GM23338 (cell line): ENCODE measurements at regions not wholly inside any gene's neighbourhood (a gene's known extent, or its start where the extent isn't known, plus 50 kb on each side); places are given as distances from the start of the nearest gene placed in this dataset.

Experiments
- ATAC-seq: fragments of 200-7000 bp; cut with Tn5 transposase; 3 replicates; pipeline ENCODE4 v1.9.1; 2020
- DNase-seq: peaks from one replicate; pipeline ENCODE4 v3.0.0-alpha.2; 2015; ENCODE audit warnings: low spot score
- H2AFZ ChIP-seq: fragments of 200-600 bp; sonication (generic); 2 replicates; pipeline ENCODE4 v1.8.0; 2016; ENCODE audit warnings: antibody characterized with exemption, mild to moderate bottlenecking, moderate library complexity
- H3F3A ChIP-seq: fragments of 200-600 bp; sonication (generic); replicated peaks from 2 replicates; pipeline ENCODE4 v1.8.0; 2017; ENCODE audit warnings: antibody characterized with exemption, mixed run types, low read depth
- H3K27ac ChIP-seq: fragments of 200-600 bp; sonication (generic); 2 replicates; pipeline ENCODE4 v1.6.1; 2016; ENCODE audit warnings: low read depth
- H3K27me3 ChIP-seq: fragments of 200-600 bp; sonication (generic); 2 replicates; pipeline ENCODE4 v1.8.0; 2016; ENCODE audit warnings: mild to moderate bottlenecking, mixed run types, moderate library complexity; ENCODE audit not compliant: insufficient read depth
- H3K36me3 ChIP-seq: fragments of 200-600 bp; sonication (generic); 2 replicates; pipeline ENCODE4 v1.8.0; 2016; ENCODE audit warnings: mild to moderate bottlenecking; ENCODE audit not compliant: insufficient read depth
- H3K4me1 ChIP-seq: fragments of 200-600 bp; sonication (generic); 2 replicates; pipeline ENCODE4 v1.8.0; 2016; ENCODE audit warnings: mild to moderate bottlenecking, moderate library complexity; ENCODE audit not compliant: insufficient read depth
- H3K4me2 ChIP-seq: fragments of 200-600 bp; sonication (generic); 2 replicates; pipeline ENCODE4 v1.7.1; 2017; ENCODE audit warnings: mixed run types
- H3K4me3 ChIP-seq: fragments of 200-600 bp; sonication (generic); 2 replicates; pipeline ENCODE4 v1.6.1; 2016; ENCODE audit warnings: mixed run types
- H3K79me2 ChIP-seq: fragments of 200-600 bp; sonication (generic); replicated peaks from 2 replicates; pipeline ENCODE4 v1.8.0; 2017; ENCODE audit warnings: mild to moderate bottlenecking; ENCODE audit not compliant: insufficient read depth
- H3K9me2 ChIP-seq: fragments of 200-600 bp; sonication (generic); 2 replicates; pipeline ENCODE4 v1.8.0; 2017; ENCODE audit not compliant: insufficient read depth
- H4K20me1 ChIP-seq: fragments of 200-600 bp; sonication (generic); replicated peaks from 2 replicates; pipeline ENCODE4 v1.8.0; 2017; ENCODE audit warnings: mild to moderate bottlenecking; ENCODE audit not compliant: insufficient read depth
- H3K27ac Mint-ChIP-seq: 2 replicates; pipeline ENCODE4 v1.8.0; 2020; ENCODE audit warnings: inconsistent platforms, mild to moderate bottlenecking, moderate library complexity, mixed read lengths
- H3K27me3 Mint-ChIP-seq: 3 replicates; pipeline ENCODE4 v1.8.0; 2022; ENCODE audit warnings: low read depth, mild to moderate bottlenecking, moderate library complexity, mixed read lengths, inconsistent platforms; ENCODE audit not compliant: insufficient read depth, poor library complexity
- H3K36me3 Mint-ChIP-seq: 3 replicates; pipeline ENCODE4 v1.8.0; 2021; ENCODE audit warnings: low read depth, mild to moderate bottlenecking, inconsistent platforms, moderate library complexity, mixed read lengths
- H3K4me1 Mint-ChIP-seq: 3 replicates; pipeline ENCODE4 v1.8.0; 2020; ENCODE audit warnings: mild to moderate bottlenecking, inconsistent platforms, mixed read lengths
- H3K4me3 Mint-ChIP-seq: 3 replicates; pipeline ENCODE4 v1.8.0; 2021; ENCODE audit warnings: moderate library complexity, mild to moderate bottlenecking, inconsistent platforms, mixed read lengths
- H3K9me3 Mint-ChIP-seq: 3 replicates; pipeline ENCODE4 v1.8.0; 2020; ENCODE audit warnings: moderate library complexity, mild to moderate bottlenecking, inconsistent platforms, mixed read lengths
- CREB1 ChIP-seq: fragments of 250-450 bp; sonication (Bioruptor Pico); IDR thresholded peaks from 2 replicates; pipeline ENCODE4 v1.5.0; 2020; ENCODE audit warnings: low read depth, mild to moderate bottlenecking, moderate library complexity
- EZH2 ChIP-seq: fragments of 200-600 bp; sonication (generic); IDR thresholded peaks from one replicate; pipeline ENCODE4 v1.8.0; 2017; ENCODE audit warnings: antibody characterized with exemption, mild to moderate bottlenecking, low read depth; ENCODE audit not compliant: unreplicated experiment
- JUNB ChIP-seq: IDR thresholded peaks from one replicate; pipeline ENCODE4 v1.6.1; 2016; ENCODE audit warnings: antibody characterized with exemption; ENCODE audit not compliant: unreplicated experiment
- NANOG ChIP-seq: IDR thresholded peaks from 2 replicates; pipeline ENCODE4 v1.6.1; 2016; ENCODE audit warnings: antibody characterized with exemption, borderline replicate concordance
- STAT1 ChIP-seq: IDR thresholded peaks from one replicate; pipeline ENCODE4 v1.6.1; 2016; ENCODE audit warnings: antibody characterized with exemption; ENCODE audit not compliant: unreplicated experiment
- ZNF114 ChIP-seq: fragments of 250-450 bp; sonication (Bioruptor Pico); IDR thresholded peaks from 2 replicates; pipeline ENCODE4 v1.5.0; 2020; ENCODE audit warnings: mild to moderate bottlenecking, moderate library complexity
- ZNF331 ChIP-seq: fragments of 250-450 bp; sonication (Bioruptor Pico); IDR thresholded peaks from 2 replicates; pipeline ENCODE4 v1.5.0; 2020; ENCODE audit warnings: low read depth, mild to moderate bottlenecking, moderate library complexity
- TF ChIP-seq, protein P1 (sequence below): fragments of 250-450 bp; sonication (Bioruptor Pico); IDR thresholded peaks from 2 replicates; pipeline ENCODE4 v1.5.0; 2020; ENCODE audit warnings: mild to moderate bottlenecking, moderate library complexity
- TF ChIP-seq, protein P2 (sequence below), 2 experiments: fragments of 200-600 bp in 1 of 2; sonication (generic) in 1 of 2; conservative IDR thresholded peaks; 2 replicates each; pipeline versions ENCODE4 v1.5.1 to v1.6.1; 2016 to 2017; ENCODE audit warnings: antibody characterized with exemption in 2 of 2, low read depth in 2 of 2, mild to moderate bottlenecking in 2 of 2, moderate library complexity in 1 of 2

DNA sequence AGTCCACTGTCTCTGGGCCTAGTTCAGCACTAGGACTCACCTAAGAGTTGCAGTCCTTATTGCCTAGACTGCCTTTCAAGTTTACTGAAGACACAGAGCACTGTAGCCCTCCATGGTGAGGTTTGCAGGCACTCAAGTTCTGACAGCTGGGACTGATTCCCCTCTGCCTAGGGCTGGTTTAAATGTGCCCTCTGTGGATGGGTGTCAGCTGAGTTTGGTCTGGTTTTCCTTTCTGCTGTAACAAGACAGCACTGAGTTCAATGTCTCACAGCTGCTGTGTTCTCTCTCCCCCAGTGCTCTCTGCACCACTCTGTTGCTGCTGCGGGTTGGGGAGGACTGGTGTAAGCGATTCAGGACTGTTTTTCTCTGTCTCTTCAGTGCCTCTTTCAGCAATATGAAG lies 75.2 kb upstream of the C1orf21 start (continued):
- TF ChIP-seq, protein P1, sequence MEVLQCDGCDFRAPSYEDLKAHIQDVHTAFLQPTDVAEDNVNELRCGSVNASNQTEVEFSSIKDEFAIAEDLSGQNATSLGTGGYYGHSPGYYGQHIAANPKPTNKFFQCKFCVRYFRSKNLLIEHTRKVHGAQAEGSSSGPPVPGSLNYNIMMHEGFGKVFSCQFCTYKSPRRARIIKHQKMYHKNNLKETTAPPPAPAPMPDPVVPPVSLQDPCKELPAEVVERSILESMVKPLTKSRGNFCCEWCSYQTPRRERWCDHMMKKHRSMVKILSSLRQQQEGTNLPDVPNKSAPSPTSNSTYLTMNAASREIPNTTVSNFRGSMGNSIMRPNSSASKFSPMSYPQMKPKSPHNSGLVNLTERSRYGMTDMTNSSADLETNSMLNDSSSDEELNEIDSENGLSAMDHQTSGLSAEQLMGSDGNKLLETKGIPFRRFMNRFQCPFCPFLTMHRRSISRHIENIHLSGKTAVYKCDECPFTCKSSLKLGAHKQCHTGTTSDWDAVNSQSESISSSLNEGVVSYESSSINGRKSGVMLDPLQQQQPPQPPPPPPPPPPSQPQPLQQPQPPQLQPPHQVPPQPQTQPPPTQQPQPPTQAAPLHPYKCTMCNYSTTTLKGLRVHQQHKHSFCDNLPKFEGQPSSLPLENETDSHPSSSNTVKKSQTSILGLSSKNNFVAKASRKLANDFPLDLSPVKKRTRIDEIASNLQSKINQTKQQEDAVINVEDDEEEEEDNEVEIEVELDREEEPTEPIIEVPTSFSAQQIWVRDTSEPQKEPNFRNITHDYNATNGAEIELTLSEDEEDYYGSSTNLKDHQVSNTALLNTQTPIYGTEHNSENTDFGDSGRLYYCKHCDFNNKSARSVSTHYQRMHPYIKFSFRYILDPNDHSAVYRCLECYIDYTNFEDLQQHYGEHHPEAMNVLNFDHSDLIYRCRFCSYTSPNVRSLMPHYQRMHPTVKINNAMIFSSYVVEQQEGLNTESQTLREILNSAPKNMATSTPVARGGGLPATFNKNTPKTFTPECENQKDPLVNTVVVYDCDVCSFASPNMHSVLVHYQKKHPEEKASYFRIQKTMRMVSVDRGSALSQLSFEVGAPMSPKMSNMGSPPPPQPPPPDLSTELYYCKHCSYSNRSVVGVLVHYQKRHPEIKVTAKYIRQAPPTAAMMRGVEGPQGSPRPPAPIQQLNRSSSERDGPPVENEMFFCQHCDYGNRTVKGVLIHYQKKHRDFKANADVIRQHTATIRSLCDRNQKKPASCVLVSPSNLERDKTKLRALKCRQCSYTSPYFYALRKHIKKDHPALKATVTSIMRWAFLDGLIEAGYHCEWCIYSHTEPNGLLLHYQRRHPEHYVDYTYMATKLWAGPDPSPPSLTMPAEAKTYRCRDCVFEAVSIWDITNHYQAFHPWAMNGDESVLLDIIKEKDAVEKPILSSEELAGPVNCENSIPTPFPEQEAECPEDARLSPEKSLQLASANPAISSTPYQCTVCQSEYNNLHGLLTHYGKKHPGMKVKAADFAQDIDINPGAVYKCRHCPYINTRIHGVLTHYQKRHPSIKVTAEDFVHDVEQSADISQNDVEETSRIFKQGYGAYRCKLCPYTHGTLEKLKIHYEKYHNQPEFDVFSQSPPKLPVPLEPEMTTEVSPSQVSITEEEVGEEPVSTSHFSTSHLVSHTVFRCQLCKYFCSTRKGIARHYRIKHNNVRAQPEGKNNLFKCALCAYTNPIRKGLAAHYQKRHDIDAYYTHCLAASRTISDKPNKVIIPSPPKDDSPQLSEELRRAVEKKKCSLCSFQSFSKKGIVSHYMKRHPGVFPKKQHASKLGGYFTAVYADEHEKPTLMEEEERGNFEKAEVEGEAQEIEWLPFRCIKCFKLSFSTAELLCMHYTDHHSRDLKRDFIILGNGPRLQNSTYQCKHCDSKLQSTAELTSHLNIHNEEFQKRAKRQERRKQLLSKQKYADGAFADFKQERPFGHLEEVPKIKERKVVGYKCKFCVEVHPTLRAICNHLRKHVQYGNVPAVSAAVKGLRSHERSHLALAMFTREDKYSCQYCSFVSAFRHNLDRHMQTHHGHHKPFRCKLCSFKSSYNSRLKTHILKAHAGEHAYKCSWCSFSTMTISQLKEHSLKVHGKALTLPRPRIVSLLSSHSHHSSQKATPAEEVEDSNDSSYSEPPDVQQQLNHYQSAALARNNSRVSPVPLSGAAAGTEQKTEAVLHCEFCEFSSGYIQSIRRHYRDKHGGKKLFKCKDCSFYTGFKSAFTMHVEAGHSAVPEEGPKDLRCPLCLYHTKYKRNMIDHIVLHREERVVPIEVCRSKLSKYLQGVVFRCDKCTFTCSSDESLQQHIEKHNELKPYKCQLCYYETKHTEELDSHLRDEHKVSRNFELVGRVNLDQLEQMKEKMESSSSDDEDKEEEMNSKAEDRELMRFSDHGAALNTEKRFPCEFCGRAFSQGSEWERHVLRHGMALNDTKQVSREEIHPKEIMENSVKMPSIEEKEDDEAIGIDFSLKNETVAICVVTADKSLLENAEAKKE (CRISPR knock-in tag), result no peak
- TF ChIP-seq EZH2, result no peak
- no peak for TF ChIP-seq STAT1

DNA sequence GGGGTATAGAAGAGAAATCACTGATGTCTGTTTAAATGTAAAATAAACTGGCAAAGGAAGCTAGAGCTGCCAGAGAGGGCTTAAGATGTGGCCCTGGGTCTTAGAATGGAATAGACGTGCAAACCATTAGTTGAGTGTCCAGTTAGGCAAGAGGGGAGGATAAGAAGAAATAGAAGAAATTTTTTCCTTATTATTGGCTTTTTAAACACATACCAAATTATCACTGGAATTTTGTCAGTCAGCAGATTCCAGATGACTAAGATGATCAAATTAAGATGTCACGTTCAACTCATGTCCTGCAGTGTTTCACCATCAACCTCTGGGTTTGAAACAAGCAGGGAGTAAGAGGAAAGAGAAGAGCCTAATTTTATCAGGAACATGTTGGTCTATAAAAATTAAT lies 71.6 kb upstream of the C1orf21 start:
- Mint-ChIP-seq H3K4me3 (no peak overlapping the region), H3K27ac (no peak overlapping the region)
- no peak for ATAC-seq
- TF ChIP-seq JUNB (no peak), ZNF331 (CRISPR knock-in tag) (no peak), CREB1 (CRISPR knock-in tag) (no peak), ZNF114 (CRISPR knock-in tag) (no peak), EZH2 (no peak), NANOG (no peak)
- TF ChIP-seq, protein P1 (CRISPR knock-in tag), result no peak
- TF ChIP-seq, protein P2, sequence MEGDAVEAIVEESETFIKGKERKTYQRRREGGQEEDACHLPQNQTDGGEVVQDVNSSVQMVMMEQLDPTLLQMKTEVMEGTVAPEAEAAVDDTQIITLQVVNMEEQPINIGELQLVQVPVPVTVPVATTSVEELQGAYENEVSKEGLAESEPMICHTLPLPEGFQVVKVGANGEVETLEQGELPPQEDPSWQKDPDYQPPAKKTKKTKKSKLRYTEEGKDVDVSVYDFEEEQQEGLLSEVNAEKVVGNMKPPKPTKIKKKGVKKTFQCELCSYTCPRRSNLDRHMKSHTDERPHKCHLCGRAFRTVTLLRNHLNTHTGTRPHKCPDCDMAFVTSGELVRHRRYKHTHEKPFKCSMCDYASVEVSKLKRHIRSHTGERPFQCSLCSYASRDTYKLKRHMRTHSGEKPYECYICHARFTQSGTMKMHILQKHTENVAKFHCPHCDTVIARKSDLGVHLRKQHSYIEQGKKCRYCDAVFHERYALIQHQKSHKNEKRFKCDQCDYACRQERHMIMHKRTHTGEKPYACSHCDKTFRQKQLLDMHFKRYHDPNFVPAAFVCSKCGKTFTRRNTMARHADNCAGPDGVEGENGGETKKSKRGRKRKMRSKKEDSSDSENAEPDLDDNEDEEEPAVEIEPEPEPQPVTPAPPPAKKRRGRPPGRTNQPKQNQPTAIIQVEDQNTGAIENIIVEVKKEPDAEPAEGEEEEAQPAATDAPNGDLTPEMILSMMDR (conservative IDR thresholded peaks at IDR 0.05; ENCODE audit: low read depth in 2 of 2), result no peak

More for the DNA sequence above, 71.6 kb upstream of the C1orf21 start:
- no peak overlapping the region for H2AFZ ChIP-seq
- no peak for DNase-seq
- no peaks in the 10 kb centered on the region for H3K27me3 ChIP-seq
- Mint-ChIP-seq H3K4me1 (peaks cover 8% of the 10 kb centered on the region), H3K9me3 (no peaks in the 10 kb centered on the region), H3K36me3 (no peaks in the 10 kb centered on the region), H3K27me3 (no peaks in the 10 kb centered on the region)
- H3K9me2 ChIP-seq, result no peaks in the 10 kb centered on the region
- H3K27ac ChIP-seq, result no peak overlapping the region
- H3F3A ChIP-seq, result no peaks in the 10 kb centered on the region
- 0 out of 2 replicates have a peak overlapping the region, but pooled peaks have one; percentile 17 for H3K4me2 ChIP-seq
- no peaks in the 10 kb centered on the region for H4K20me1 ChIP-seq
- no peak overlapping the region for H3K4me3 ChIP-seq
- H3K36me3 ChIP-seq, result no peaks in the 10 kb centered on the region
- peaks cover 5% of the 10 kb centered on the region for H3K4me1 ChIP-seq
- H3K79me2 ChIP-seq, result no peaks in the 10 kb centered on the region
